Dedifferentiated amniotic fluid mesenchymal stem cell (primary cell): ENCODE measurements at regions not wholly inside any gene's neighbourhood (a gene's known extent, or its start where the extent isn't known, plus 50 kb on each side); places are given as distances from the start of the nearest gene placed in this dataset.

Experiments
- DNase-seq: peaks from one replicate; pipeline ENCODE4 v3.0.0-alpha.2; 2016; ENCODE audit errors: extremely low spot score

- no peak for DNase-seq
These were observed 668.7 kb downstream of the BRD1 start for GRCh38 chr22:49158741-49159564.

- no peak for DNase-seq
These were observed 669.9 kb downstream of the BRD1 start for GRCh38 chr22:49157529-49158339.

GRCh38 chr22:49156662-49157285 is 670.9 kb downstream of the BRD1 start:
- DNase-seq = no peak

- no peak for DNase-seq
These were observed 671.7 kb downstream of the BRD1 start for GRCh38 chr22:49155770-49156580.

- no peak for DNase-seq
These were observed 672.5 kb downstream of the BRD1 start for GRCh38 chr22:49155039-49155769.

- no peak for DNase-seq
These were observed 673.2 kb downstream of the BRD1 start for GRCh38 chr22:49154433-49154832.

- DNase-seq = no peak
These were observed 673.8 kb downstream of the BRD1 start for GRCh38 chr22:49153921-49154320.

GRCh38 chr22:49152939-49153770 is 674.5 kb downstream of the BRD1 start:
- DNase-seq = no peak

- DNase-seq = no peak
These were observed 675.3 kb downstream of the BRD1 start for GRCh38 chr22:49152127-49152938.

GRCh38 chr22:49151256-49152126 is 676.2 kb downstream of the BRD1 start:
- no peak for DNase-seq

GRCh38 chr22:49150801-49151221 is 676.9 kb downstream of the BRD1 start:
- DNase-seq = no peak

- DNase-seq = no peak
These were observed 677.7 kb downstream of the BRD1 start for GRCh38 chr22:49149721-49150608.

GRCh38 chr22:49148895-49149418 is 678.7 kb downstream of the BRD1 start:
- no peak for DNase-seq

GRCh38 chr22:49147617-49148175 is 680.0 kb downstream of the BRD1 start:
- DNase-seq = no peak

GRCh38 chr22:49147171-49147570 is 680.5 kb downstream of the BRD1 start:
- DNase-seq = no peak

- no peak for DNase-seq
These were observed 681.2 kb downstream of the BRD1 start for GRCh38 chr22:49146511-49146910.

GRCh38 chr22:49143812-49144211 is 683.9 kb downstream of the BRD1 start:
- DNase-seq = no peak
